MM.1S (cell line): ENCODE measurements at regions not wholly inside any gene's neighbourhood (a gene's known extent, or its start where the extent isn't known, plus 50 kb on each side); places are given as distances from the start of the nearest gene placed in this dataset.

Source experiments
- CTCF ChIP-seq: fragments of 300-600 bp; sonication (generic); IDR thresholded peaks from 2 replicates; pipeline ENCODE4 v1.5.1; 2016; ENCODE audit warnings: antibody characterized with exemption, low read length, mixed read lengths
- EZH2 ChIP-seq: fragments of 300-600 bp; sonication (generic); optimal IDR thresholded peaks from 2 replicates; pipeline ENCODE3; 2017; ENCODE audit warnings: low read depth, mild to moderate bottlenecking, antibody characterized with exemption, low read length, mixed read lengths
- EZH2phosphoT487 ChIP-seq: fragments of 300-600 bp; sonication (generic); IDR thresholded peaks from 2 replicates; pipeline ENCODE4 v1.6.1; 2018; ENCODE audit warnings: antibody characterized with exemption, low read length

- TF ChIP-seq EZH2 (no peak), CTCF (no peak), EZH2phosphoT487 (no peak)
Measured at GRCh38 chr4:173998471-173999144, 284.9 kb downstream of the FBXO8 start.
